Uterus (tissue), 2 donors: ENCODE measurements at regions not wholly inside any gene's neighbourhood (a gene's known extent, or its start where the extent isn't known, plus 50 kb on each side); places are given as distances from the start of the nearest gene placed in this dataset.

Experiments
- CTCF ChIP-seq, 4 experiments: fragments of 200-600 bp in 2 of 4; fragments of 450-650 bp in 2 of 4; sonication (generic) in 2 of 4; IDR thresholded peaks; one replicate each; pipeline ENCODE4 v1.5.1; 2016 to 2019; ENCODE audit warnings: antibody characterized with exemption in 4 of 4, mild to moderate bottlenecking in 2 of 4, moderate library complexity in 1 of 4
- POLR2A ChIP-seq, 2 donors: fragments of 450-650 bp; IDR thresholded peaks; one replicate each; pipeline ENCODE4 v1.6.1; 2016; ENCODE audit warnings: antibody characterized with exemption in 2 of 2, mild to moderate bottlenecking in 1 of 2, moderate library complexity in 1 of 2

GRCh38 chr12:73414926-73415325, 1122.7 kb upstream of the ATXN7L3B start:
- TF ChIP-seq CTCF (IDR thresholded peaks at IDR 0.05) (no peak), POLR2A (IDR thresholded peaks at IDR 0.05) (no peak)
